Endothelial cell of umbilical vein (primary cell): ENCODE measurements at regions not wholly inside any gene's neighbourhood (a gene's known extent, or its start where the extent isn't known, plus 50 kb on each side); places are given as distances from the start of the nearest gene placed in this dataset.

Source experiments
- BruUV-seq: library from RNA; stranded (reverse); fragments of 400-500 nt; replicated peaks from 2 replicates; lab custom pipeline; 2021; lab: Mats Ljungman, UMichigan
- CTCF ChIA-PET: fragments of 300-600, 350-600 bp; sonication (Branson Sonifier 250); formaldehyde crosslinking; loops from one replicate; lab custom pipeline; 2021; ENCODE audit warnings: antibody characterized with exemption, inconsistent platforms; lab: Charles Lee
- POLR2A ChIA-PET: fragments of 300-600, 350-600 bp; sonication (Branson Sonifier 250); formaldehyde crosslinking; loops from one replicate; lab custom pipeline; 2021; ENCODE audit warnings: antibody characterized with exemption, inconsistent platforms; lab: Charles Lee
- DNase-seq: peaks from one replicate; pipeline ENCODE4 v3.0.0-alpha.2; 2011; ENCODE audit warnings: low read depth, low spot score
- FAIRE-seq: peaks from 2 replicates; lab custom pipeline; 2011; peaks lifted over from hg19 to GRCh38; lab: Jason Lieb, UNC
- H2AFZ ChIP-seq: 2 replicates; pipeline ENCODE4 v1.6.0; 2012; ENCODE audit warnings: low read depth, low read length, control low read depth, inconsistent platforms
- H3K27ac ChIP-seq: 2 replicates; pipeline ENCODE4 v1.5.1; 2011; ENCODE audit warnings: low read depth, mild to moderate bottlenecking, control low read depth, low read length, moderate library complexity; ENCODE audit not compliant: insufficient read depth
- H3K27me3 ChIP-seq, 2 experiments: 2 replicates each; pipeline versions ENCODE4 v1.6.0 to v1.6.1; 2011; ENCODE audit warnings: low read length in 2 of 2, mixed read lengths in 1 of 2; ENCODE audit not compliant: control insufficient read depth in 2 of 2, insufficient read depth in 2 of 2
- H3K36me3 ChIP-seq, 2 experiments: 2 replicates in 1 of 2; 3 replicates in 1 of 2; pipeline ENCODE4 v1.5.1; 2011; ENCODE audit warnings: low read length in 2 of 2, mild to moderate bottlenecking in 1 of 2, moderate library complexity in 1 of 2; ENCODE audit not compliant: control insufficient read depth in 2 of 2, insufficient read depth in 2 of 2; ENCODE audit errors: extremely low read depth in 1 of 2
- H3K4me1 ChIP-seq: 3 replicates; pipeline ENCODE4 v1.5.1; 2011; ENCODE audit warnings: mild to moderate bottlenecking, low read length; ENCODE audit not compliant: control insufficient read depth, insufficient read depth; ENCODE audit errors: extremely low read depth
- H3K4me2 ChIP-seq: 2 replicates; pipeline ENCODE4 v1.6.1; 2011; ENCODE audit warnings: low read length, control low read depth, mixed read lengths; ENCODE audit not compliant: insufficient read depth
- H3K4me3 ChIP-seq, 3 experiments: fragments of 200-600 bp in 1 of 3; sonication (generic), shearing (Covaris generic) in 1 of 3; replicated peaks in 1 of 3; 2 replicates each; pipeline ENCODE4 v1.5.1; 2011 to 2016; ENCODE audit warnings: control low read depth in 3 of 3, low read length in 3 of 3, mild to moderate bottlenecking in 2 of 3, inconsistent platforms in 1 of 3, low read depth in 1 of 3, moderate library complexity in 1 of 3; ENCODE audit not compliant: insufficient read depth in 1 of 3
- H3K79me2 ChIP-seq: 2 replicates; pipeline ENCODE4 v1.6.0; 2012; ENCODE audit warnings: low read length, inconsistent platforms; ENCODE audit not compliant: control insufficient read depth, insufficient read depth
- H3K9ac ChIP-seq: replicated peaks from 2 replicates; pipeline ENCODE3; 2011; ENCODE audit warnings: low read length, control low read depth; ENCODE audit not compliant: insufficient read depth; ENCODE audit errors: extremely low read depth
- H3K9me1 ChIP-seq: replicated peaks from 3 replicates; pipeline ENCODE4 v1.6.0; 2011; ENCODE audit warnings: mild to moderate bottlenecking, low read length; ENCODE audit not compliant: control insufficient read depth, insufficient read depth; ENCODE audit errors: extremely low read depth
- H3K9me3 ChIP-seq: replicated peaks from 2 replicates; pipeline ENCODE4 v1.5.1; 2012; ENCODE audit warnings: low read length, inconsistent platforms; ENCODE audit not compliant: control insufficient read depth, insufficient read depth
- H4K20me1 ChIP-seq: replicated peaks from 2 replicates; pipeline ENCODE3; 2011; ENCODE audit warnings: mild to moderate bottlenecking, low read length; ENCODE audit not compliant: control insufficient read depth, insufficient read depth; ENCODE audit errors: extremely low read depth
- EZH2 ChIP-seq: IDR thresholded peaks from 2 replicates; pipeline ENCODE4 v1.6.1; 2012; ENCODE audit warnings: borderline replicate concordance, low read depth, mild to moderate bottlenecking, moderate library complexity, low read length, inconsistent platforms; ENCODE audit not compliant: severe bottlenecking
- FOS ChIP-seq: IDR thresholded peaks from 2 replicates; pipeline ENCODE4 v1.6.1; 2011; ENCODE audit warnings: mild to moderate bottlenecking, low read length, moderate library complexity, borderline replicate concordance; ENCODE audit not compliant: insufficient read depth
- GATA2 ChIP-seq: IDR thresholded peaks from 2 replicates; pipeline ENCODE4 v1.7.0; 2011; ENCODE audit warnings: low read depth, mild to moderate bottlenecking, moderate library complexity, mixed read lengths, low read length; ENCODE audit not compliant: insufficient read length, insufficient read depth
- JUN ChIP-seq: IDR thresholded peaks from 2 replicates; pipeline ENCODE4 v1.6.1; 2011; ENCODE audit warnings: borderline replicate concordance, low read depth; ENCODE audit not compliant: insufficient read length, insufficient read depth
- MYC ChIP-seq: IDR thresholded peaks from one replicate; pipeline ENCODE4 v1.6.1; 2011; ENCODE audit warnings: mild to moderate bottlenecking, low read depth, low read length
- POLR2A ChIP-seq: IDR thresholded peaks from 2 replicates; pipeline ENCODE4 v1.6.1; 2012; ENCODE audit warnings: low read depth, mild to moderate bottlenecking, control low read depth, low read length
- POLR2AphosphoS5 ChIP-seq: IDR thresholded peaks from 2 replicates; pipeline ENCODE4 v1.6.1; 2012; ENCODE audit warnings: low read depth, mild to moderate bottlenecking, control low read depth, low read length, moderate library complexity; ENCODE audit not compliant: insufficient read depth
- dilution Hi-C: fragments of 300-500 bp; cut with MboI; formaldehyde crosslinking; loops from one replicate; pipeline ENCODE4 v1.15.0; 2019; ENCODE audit warnings: low sequenced_read_pairs; ENCODE audit not compliant: extremely low pct_ligation_motif_present
- intact Hi-C: fragments of 100-400 bp; cut with micrococcal nuclease; formaldehyde crosslinking; loops from one replicate; pipeline ENCODE4 v1.10.0; 2022
- TF ChIP-seq, protein P1 (sequence below), 2 donors: IDR thresholded peaks; 1 replicate in 1 of 2; 2 replicates in 1 of 2; pipeline ENCODE4 v1.5.1; 2011; ENCODE audit warnings: low read length in 2 of 2, mild to moderate bottlenecking in 2 of 2, moderate library complexity in 2 of 2, control low read depth in 1 of 2, inconsistent platforms in 1 of 2, low read depth in 1 of 2; ENCODE audit not compliant: insufficient read depth in 1 of 2; ENCODE audit errors: extremely low read depth in 1 of 2
- TF ChIP-seq, protein P2 (sequence below): IDR thresholded peaks from 2 replicates; pipeline ENCODE4 v1.6.1; 2011; ENCODE audit not compliant: insufficient read depth, insufficient read length

DNA sequence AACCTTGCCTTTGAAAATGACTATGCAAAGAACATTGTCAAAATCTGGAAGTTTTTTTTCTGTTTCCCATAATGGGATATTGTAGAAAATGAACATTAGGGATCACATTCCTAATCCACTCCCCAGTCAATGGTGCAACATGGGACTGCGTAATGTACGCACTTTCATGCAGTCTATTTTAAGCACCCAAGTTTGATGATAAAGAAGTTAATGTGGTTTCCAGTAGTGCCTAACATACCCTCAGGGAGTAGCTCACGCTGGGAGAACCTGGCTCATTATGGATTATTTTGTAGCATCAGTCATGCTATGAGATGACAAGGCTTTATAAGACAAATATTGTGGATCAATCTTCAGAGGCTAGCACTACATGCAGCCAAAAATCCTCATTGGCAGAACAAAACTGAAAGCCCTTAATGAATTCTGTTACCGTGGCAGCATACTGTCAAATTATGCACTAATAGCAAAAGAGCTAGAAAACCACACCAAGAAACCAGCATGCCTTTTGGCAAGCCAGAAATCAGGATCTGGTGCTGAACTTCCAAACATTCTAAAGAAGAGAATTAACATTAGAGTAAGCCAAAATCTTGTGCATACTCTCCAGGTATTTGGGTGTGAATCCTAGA, 1392.8 kb upstream of the TENM3 start:
- no peak for TF ChIP-seq FOS
- TF ChIP-seq MYC: no peak
- TF ChIP-seq JUN: no peak
- TF ChIP-seq GATA2: no peak
- no peak for DNase-seq
- no peak overlapping the region for H3K27ac ChIP-seq
- H3K4me2 ChIP-seq: no peak overlapping the region
- no peaks in the 10 kb centered on the region for H3K9me3 ChIP-seq
- intact Hi-C loops (no loop called here), dilution Hi-C loops (no loop called here)
- no peak overlapping the region for H2AFZ ChIP-seq
- BruUV-seq: no TSS peak
- no peak overlapping the region for H3K4me3 ChIP-seq
- no peaks in the 10 kb centered on the region for H4K20me1 ChIP-seq
- H3K36me3 ChIP-seq: no peaks in the 10 kb centered on the region
- ChIA-PET POLR2A (no interaction called here), CTCF (no interaction called here)
- FAIRE-seq: no peak
- H3K79me2 ChIP-seq: no peaks in the 10 kb centered on the region
- no peaks in the 10 kb centered on the region for H3K4me1 ChIP-seq
- no peaks in the 10 kb centered on the region for H3K27me3 ChIP-seq
- no peaks in the 10 kb centered on the region for H3K9me1 ChIP-seq
- H3K9ac ChIP-seq: no peak overlapping the region

DNA sequence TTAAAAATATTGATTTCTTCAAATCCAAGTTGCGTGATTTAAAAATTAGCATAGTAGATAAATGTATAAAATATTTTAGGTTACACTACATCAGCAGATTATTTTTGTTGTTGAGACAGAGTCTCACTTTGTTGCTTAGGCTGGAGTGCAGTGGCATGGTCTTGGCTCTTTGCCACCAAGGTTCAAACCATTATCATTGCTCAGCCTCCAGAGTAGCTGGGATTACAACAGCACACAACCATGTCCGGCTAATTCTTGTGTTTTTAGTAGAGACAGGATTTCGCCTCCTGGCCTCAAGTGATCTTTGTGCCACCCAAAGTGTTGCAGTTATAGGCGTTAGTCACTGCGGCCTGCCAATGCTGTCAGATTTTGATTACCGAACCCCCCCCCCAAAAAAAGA, 1390.5 kb upstream of the TENM3 start:
- Histone ChIP-seq H3K27ac (no peak overlapping the region), H3K36me3 (no peaks in the 10 kb centered on the region), H3K9me3 (no peaks in the 10 kb centered on the region), H2AFZ (no peak overlapping the region), H3K4me3 (no peak overlapping the region), H3K4me1 (no peaks in the 10 kb centered on the region), H4K20me1 (no peaks in the 10 kb centered on the region), H3K27me3 (no peaks in the 10 kb centered on the region), H3K9me1 (no peaks in the 10 kb centered on the region), H3K4me2 (no peak overlapping the region), H3K79me2 (no peaks in the 10 kb centered on the region), H3K9ac (no peak overlapping the region)
- FAIRE-seq (no peak), DNase-seq (no peak)
- BruUV-seq: no TSS peak
- dilution Hi-C loops: no loop called here
- ChIA-PET CTCF (no interaction called here), POLR2A (no interaction called here)
- no peak for TF ChIP-seq JUN
- TF ChIP-seq, protein P1, sequence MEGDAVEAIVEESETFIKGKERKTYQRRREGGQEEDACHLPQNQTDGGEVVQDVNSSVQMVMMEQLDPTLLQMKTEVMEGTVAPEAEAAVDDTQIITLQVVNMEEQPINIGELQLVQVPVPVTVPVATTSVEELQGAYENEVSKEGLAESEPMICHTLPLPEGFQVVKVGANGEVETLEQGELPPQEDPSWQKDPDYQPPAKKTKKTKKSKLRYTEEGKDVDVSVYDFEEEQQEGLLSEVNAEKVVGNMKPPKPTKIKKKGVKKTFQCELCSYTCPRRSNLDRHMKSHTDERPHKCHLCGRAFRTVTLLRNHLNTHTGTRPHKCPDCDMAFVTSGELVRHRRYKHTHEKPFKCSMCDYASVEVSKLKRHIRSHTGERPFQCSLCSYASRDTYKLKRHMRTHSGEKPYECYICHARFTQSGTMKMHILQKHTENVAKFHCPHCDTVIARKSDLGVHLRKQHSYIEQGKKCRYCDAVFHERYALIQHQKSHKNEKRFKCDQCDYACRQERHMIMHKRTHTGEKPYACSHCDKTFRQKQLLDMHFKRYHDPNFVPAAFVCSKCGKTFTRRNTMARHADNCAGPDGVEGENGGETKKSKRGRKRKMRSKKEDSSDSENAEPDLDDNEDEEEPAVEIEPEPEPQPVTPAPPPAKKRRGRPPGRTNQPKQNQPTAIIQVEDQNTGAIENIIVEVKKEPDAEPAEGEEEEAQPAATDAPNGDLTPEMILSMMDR (IDR thresholded peaks at IDR 0.05; ENCODE audit: extremely low read depth in 1 of 2, insufficient read depth in 1 of 2, low read depth in 1 of 2, low read length in 2 of 2): no peak
- TF ChIP-seq FOS: no peak
- no peak for TF ChIP-seq POLR2A
- TF ChIP-seq MYC: no peak
- no peak for TF ChIP-seq GATA2
- no peak for TF ChIP-seq EZH2
- TF ChIP-seq, protein P2, sequence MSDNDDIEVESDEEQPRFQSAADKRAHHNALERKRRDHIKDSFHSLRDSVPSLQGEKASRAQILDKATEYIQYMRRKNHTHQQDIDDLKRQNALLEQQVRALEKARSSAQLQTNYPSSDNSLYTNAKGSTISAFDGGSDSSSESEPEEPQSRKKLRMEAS: no peak
- no peak for TF ChIP-seq POLR2AphosphoS5
- intact Hi-C loops: no loop called here
